ENCODE measurements at regions not wholly inside any gene's neighbourhood (a gene's known extent, or its start where the extent isn't known, plus 50 kb on each side); places are given as distances from the start of the nearest gene placed in this dataset.

GRCh38 chr17:13353590-13353989 lies 248.1 kb downstream of the HS3ST3A1 start:
- Mint-ChIP-seq H3K4me1 (peaks cover 0 to 2% (median 0%) of the 10 kb centered on the region in 3 donors), H3K4me3 (no peak overlapping the region), H3K27ac (no peak overlapping the region), H3K9me3 (peaks cover 0 to 2% (median 0%) of the 10 kb centered on the region in 3 donors), H3K27me3 (peaks cover 3% of the 10 kb centered on the region), H3K36me3 (no peaks in the 10 kb centered on the region)

- no peaks in the 10 kb centered on the region for H3K36me3 Mint-ChIP-seq
- H3K9me3 Mint-ChIP-seq: peaks cover 0 to 2% (median 0%) of the 10 kb centered on the region in 3 donors
- H3K4me1 Mint-ChIP-seq: peaks cover 0 to 2% (median 0%) of the 10 kb centered on the region in 3 donors
- H3K27me3 Mint-ChIP-seq: peaks cover 3% of the 10 kb centered on the region
- H3K27ac Mint-ChIP-seq: no peak overlapping the region
- no peak overlapping the region for H3K4me3 Mint-ChIP-seq
These were observed 248.8 kb downstream of the HS3ST3A1 start for GRCh38 chr17:13352747-13353415.

- Mint-ChIP-seq H3K9me3 (peaks cover 0 to 4% (median 2%) of the 10 kb centered on the region in 3 donors), H3K4me1 (peaks cover 0 to 2% (median 0%) of the 10 kb centered on the region in 3 donors), H3K27me3 (peaks cover 3% of the 10 kb centered on the region), H3K27ac (no peak overlapping the region), H3K4me3 (no peak overlapping the region), H3K36me3 (no peaks in the 10 kb centered on the region)
These were observed 250.7 kb downstream of the HS3ST3A1 start for GRCh38 chr17:13351046-13351445.

- peaks cover 3% of the 10 kb centered on the region for H3K27me3 Mint-ChIP-seq
- H3K4me1 Mint-ChIP-seq: peaks cover 0 to 2% (median 0%) of the 10 kb centered on the region in 3 donors
- no peak overlapping the region for H3K4me3 Mint-ChIP-seq
- no peak overlapping the region for H3K27ac Mint-ChIP-seq
- H3K36me3 Mint-ChIP-seq: no peaks in the 10 kb centered on the region
- H3K9me3 Mint-ChIP-seq: peaks cover 0 to 4% (median 2%) of the 10 kb centered on the region in 3 donors
These were observed 251.3 kb downstream of the HS3ST3A1 start for GRCh38 chr17:13350466-13350865.

- H3K36me3 Mint-ChIP-seq: no peaks in the 10 kb centered on the region
- H3K27me3 Mint-ChIP-seq: peaks cover 3% of the 10 kb centered on the region
- peaks cover 0 to 2% (median 0%) of the 10 kb centered on the region in 3 donors for H3K4me1 Mint-ChIP-seq
- H3K9me3 Mint-ChIP-seq: peaks cover 0 to 4% (median 2%) of the 10 kb centered on the region in 3 donors
- no peak overlapping the region for H3K4me3 Mint-ChIP-seq
- peak overlapping the region in 1 of 3 donors; percentile 14 for H3K27ac Mint-ChIP-seq
These were observed 254.6 kb downstream of the HS3ST3A1 start for GRCh38 chr17:13346996-13347762.

GRCh38 chr17:13346592-13346991 lies 255.1 kb downstream of the HS3ST3A1 start:
- H3K9me3 Mint-ChIP-seq: peaks cover 0 to 4% (median 2%) of the 10 kb centered on the region in 3 donors
- H3K4me1 Mint-ChIP-seq: peaks cover 0 to 2% (median 0%) of the 10 kb centered on the region in 3 donors
- no peak overlapping the region for H3K27ac Mint-ChIP-seq
- no peak overlapping the region for H3K4me3 Mint-ChIP-seq
- H3K27me3 Mint-ChIP-seq: peaks cover 3% of the 10 kb centered on the region
- H3K36me3 Mint-ChIP-seq: no peaks in the 10 kb centered on the region

GRCh38 chr17:13346081-13346533 lies 255.6 kb downstream of the HS3ST3A1 start:
- H3K27me3 Mint-ChIP-seq: peaks cover 3% of the 10 kb centered on the region

GRCh38 chr17:13338421-13338820 lies 263.3 kb downstream of the HS3ST3A1 start:
- no peak overlapping the region for H3K4me3 Mint-ChIP-seq
- H3K4me1 Mint-ChIP-seq: peaks cover 0 to 5% (median 4%) of the 10 kb centered on the region in 3 donors
- H3K27me3 Mint-ChIP-seq: peaks cover 4% of the 10 kb centered on the region
- H3K27ac Mint-ChIP-seq: no peak overlapping the region
- H3K36me3 Mint-ChIP-seq: no peaks in the 10 kb centered on the region
- no peaks in the 10 kb centered on the region for H3K9me3 Mint-ChIP-seq

More at GRCh38 chr17:13346081-13346533, 255.6 kb downstream of the HS3ST3A1 start:
- H3K9me3 Mint-ChIP-seq: peaks cover 0 to 4% (median 2%) of the 10 kb centered on the region in 3 donors
- no peaks in the 10 kb centered on the region for H3K36me3 Mint-ChIP-seq
- H3K4me1 Mint-ChIP-seq: peaks cover 0 to 2% (median 0%) of the 10 kb centered on the region in 3 donors
- no peak overlapping the region for H3K27ac Mint-ChIP-seq
- no peak overlapping the region for H3K4me3 Mint-ChIP-seq

- peak overlapping the region in 1 of 4 donors; percentile 31 for H3K4me3 Mint-ChIP-seq
- peaks cover 4% of the 10 kb centered on the region for H3K27me3 Mint-ChIP-seq
- peaks cover 0 to 5% (median 4%) of the 10 kb centered on the region in 3 donors for H3K4me1 Mint-ChIP-seq
- H3K9me3 Mint-ChIP-seq: peaks cover 0 to 2% (median 0%) of the 10 kb centered on the region in 3 donors
- no peak overlapping the region for H3K27ac Mint-ChIP-seq
- no peaks in the 10 kb centered on the region for H3K36me3 Mint-ChIP-seq
These were observed 263.8 kb downstream of the HS3ST3A1 start for GRCh38 chr17:13337864-13338371.

- Mint-ChIP-seq H3K4me3 (no peak overlapping the region), H3K27ac (no peak overlapping the region), H3K36me3 (no peaks in the 10 kb centered on the region), H3K4me1 (peaks cover 0 to 5% (median 4%) of the 10 kb centered on the region in 3 donors), H3K9me3 (peaks cover 0 to 7% (median 5%) of the 10 kb centered on the region in 3 donors), H3K27me3 (peaks cover 4% of the 10 kb centered on the region)
These were observed 264.6 kb downstream of the HS3ST3A1 start for GRCh38 chr17:13337151-13337550.

GRCh38 chr17:13334374-13334773 lies 267.4 kb downstream of the HS3ST3A1 start:
- Mint-ChIP-seq H3K9me3 (peaks cover 1 to 9% (median 7%) of the 10 kb centered on the region in 3 donors), H3K4me1 (peaks cover 0 to 5% (median 4%) of the 10 kb centered on the region in 3 donors), H3K36me3 (no peaks in the 10 kb centered on the region), H3K27me3 (no peaks in the 10 kb centered on the region), H3K27ac (no peak overlapping the region), H3K4me3 (no peak overlapping the region)

- Mint-ChIP-seq H3K27ac (no peak overlapping the region), H3K36me3 (no peaks in the 10 kb centered on the region), H3K4me3 (no peak overlapping the region), H3K4me1 (peaks cover 0 to 5% (median 4%) of the 10 kb centered on the region in 3 donors), H3K9me3 (peaks cover 1 to 9% (median 7%) of the 10 kb centered on the region in 3 donors), H3K27me3 (no peaks in the 10 kb centered on the region)
These were observed 268.1 kb downstream of the HS3ST3A1 start for GRCh38 chr17:13333661-13334060.

GRCh38 chr17:13332207-13332606 lies 269.5 kb downstream of the HS3ST3A1 start:
- Mint-ChIP-seq H3K4me3 (no peak overlapping the region), H3K9me3 (peaks cover 1 to 9% (median 7%) of the 10 kb centered on the region in 3 donors), H3K4me1 (no peaks in the 10 kb centered on the region), H3K27me3 (no peaks in the 10 kb centered on the region), H3K27ac (no peak overlapping the region), H3K36me3 (no peaks in the 10 kb centered on the region)

GRCh38 chr17:13329421-13329820 lies 272.3 kb downstream of the HS3ST3A1 start:
- no peaks in the 10 kb centered on the region for H3K27me3 Mint-ChIP-seq
- H3K36me3 Mint-ChIP-seq: no peaks in the 10 kb centered on the region
- H3K27ac Mint-ChIP-seq: no peak overlapping the region
- no peaks in the 10 kb centered on the region for H3K4me1 Mint-ChIP-seq
- H3K4me3 Mint-ChIP-seq: no peak overlapping the region
- peaks cover 1 to 9% (median 7%) of the 10 kb centered on the region in 3 donors for H3K9me3 Mint-ChIP-seq

GRCh38 chr17:13323990-13324389 lies 277.7 kb downstream of the HS3ST3A1 start:
- Mint-ChIP-seq H3K4me1 (no peaks in the 10 kb centered on the region), H3K27me3 (no peaks in the 10 kb centered on the region), H3K36me3 (no peaks in the 10 kb centered on the region), H3K27ac (no peak overlapping the region), H3K4me3 (no peak overlapping the region), H3K9me3 (peaks cover 0 to 3% (median 0%) of the 10 kb centered on the region in 3 donors)
